ENCODE measurements at regions not wholly inside any gene's neighbourhood (a gene's known extent, or its start where the extent isn't known, plus 50 kb on each side); places are given as distances from the start of the nearest gene placed in this dataset.
"Not testable (repeated sequence)": the region's sequence is repeated elsewhere in the genome, so short reads cannot be mapped to it uniquely, and the experiment has no call there.

- H3K18ac ChIP-seq (ENCODE audit: extremely low read depth, low read length); H3K4me1 ChIP-seq (replicated peaks in 1 of 4; ENCODE audit: control insufficient read depth in 3 of 4, insufficient read depth in 4 of 4, low read length in 3 of 4); H2AFZ ChIP-seq (ENCODE audit: low read length); H4K5ac ChIP-seq (ENCODE audit: insufficient read length, low read depth, low read length); H3K4me3 ChIP-seq (ENCODE audit: extremely low read depth in 1 of 4, insufficient read depth in 2 of 4, low read depth in 3 of 4, low read length in 4 of 4); H3K23ac ChIP-seq (ENCODE audit: insufficient read length); DNase-seq (ENCODE audit: low read depth in 1 of 2, low spot score in 2 of 2); H4K20me1 ChIP-seq (replicated peaks in 1 of 2; ENCODE audit: control insufficient read depth in 1 of 2, insufficient read depth in 2 of 2, low read length in 2 of 2); H3K23me2 ChIP-seq (ENCODE audit: low read depth, low read length); FAIRE-seq; H4K8ac ChIP-seq (ENCODE audit: extremely low read depth, insufficient read depth, low read length); H2BK15ac ChIP-seq (ENCODE audit: low read length); H3K27ac ChIP-seq (ENCODE audit: low read depth, low read length); H3K9me3 ChIP-seq (ENCODE audit: insufficient read depth in 2 of 2, low read depth in 1 of 2, low read length in 1 of 2); H3K4me2 ChIP-seq (ENCODE audit: insufficient read depth in 1 of 2, low read depth in 2 of 2, low read length in 2 of 2); H4K91ac ChIP-seq (replicated peaks; ENCODE audit: insufficient read length, low read length); H3K14ac ChIP-seq (ENCODE audit: insufficient read length); H3K79me2 ChIP-seq (ENCODE audit: control insufficient read depth in 1 of 2, insufficient read depth in 2 of 2, low read length in 2 of 2); H3K56ac ChIP-seq (replicated peaks; ENCODE audit: insufficient read length, low read depth, low read length); H2BK120ac ChIP-seq (replicated peaks; ENCODE audit: low read depth, low read length); H3K4ac ChIP-seq (replicated peaks; ENCODE audit: insufficient read length, low read depth, low read length); H3K27me3 ChIP-seq (replicated peaks in 1 of 4; ENCODE audit: control insufficient read depth in 3 of 4, extremely low read depth in 1 of 4, insufficient read depth in 3 of 4, low read length in 3 of 4); H3K9ac ChIP-seq (replicated peaks in 1 of 4; ENCODE audit: extremely low read depth in 1 of 4, low read depth in 3 of 4, low read length in 3 of 4); H2BK20ac ChIP-seq (ENCODE audit: low read length); H2BK5ac ChIP-seq (ENCODE audit: low read depth, low read length); H3K79me1 ChIP-seq (ENCODE audit: low read depth, low read length); H2BK12ac ChIP-seq (ENCODE audit: low read depth, low read length); H3K36me3 ChIP-seq (ENCODE audit: control insufficient read depth in 2 of 4, insufficient read depth in 4 of 4, low read length in 3 of 4); H2AK5ac ChIP-seq (ENCODE audit: low read depth, low read length): not testable (repeated sequence)
- WGBS, 2 experiments (ENCODE audit: extremely low coverage in 1 of 2, insufficient coverage in 1 of 2, insufficient read length in 1 of 2, insufficient replicate concordance in 2 of 2, low coverage in 1 of 2, low lambda C conversion rate in 2 of 2, missing lambda C conversion rate in 1 of 2): 93% methylated on average over 3 of the region's 3 CpGs; no CpG with 5 or more reads in 1 of the 2 experiments
- ChIA-PET CTCF (ENCODE audit: partially characterized antibody) (interaction anchor here (0.6 kb wide), 1 partner anchor 17 kb away, joined by 3 read pairs; no protein-coding TSS in a partner anchor), POLR2A (ENCODE audit: partially characterized antibody) (interaction anchor here (0.6 kb wide), 1 partner anchor 119 kb away, joined by 5 read pairs; no protein-coding TSS in a partner anchor)
Measured at GRCh38 chr1:101375448-101375847, 138.6 kb downstream of the S1PR1 start.
